ENCODE measurements at regions not wholly inside any gene's neighbourhood (a gene's known extent, or its start where the extent isn't known, plus 50 kb on each side); places are given as distances from the start of the nearest gene placed in this dataset.

DNA sequence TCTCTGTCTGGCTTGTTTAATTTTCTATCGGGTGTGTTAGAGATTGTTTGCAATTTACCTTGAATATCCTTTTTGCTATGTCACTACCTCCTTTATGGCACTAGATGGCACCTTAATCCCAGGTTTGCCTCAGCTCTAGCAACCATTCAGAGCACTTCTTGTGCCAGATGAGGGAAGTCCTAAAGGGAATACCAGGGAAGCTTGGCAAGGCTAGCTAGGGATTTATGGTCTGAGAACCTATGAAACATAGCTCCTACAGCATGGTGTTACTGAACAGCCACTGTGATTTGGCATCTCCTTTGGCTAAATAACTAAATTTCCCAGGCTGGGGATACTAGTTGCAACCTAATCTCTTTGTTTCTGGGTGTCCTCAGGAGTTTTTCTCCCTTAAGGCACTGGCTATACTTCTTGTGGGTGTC is 69.0 kb upstream of the VOPP1 start:
- Mint-ChIP-seq H3K36me3 (no peaks in the 10 kb centered on the region), H3K27me3 (peaks cover 0 to 15% (median 0%) of the 10 kb centered on the region in 3 donors), H3K27ac (no peak overlapping the region), H3K9me3 (peaks cover 0 to 11% (median 6%) of the 10 kb centered on the region in 7 donors), H3K4me1 (peaks cover 0 to 6% (median 4%) of the 10 kb centered on the region in 3 donors), H3K4me3 (no peak overlapping the region)
- DNase-seq: peak; percentile 47
- ATAC-seq (ENCODE audit: low read depth in 2 of 2): peak; percentile 53 to 56

DNA sequence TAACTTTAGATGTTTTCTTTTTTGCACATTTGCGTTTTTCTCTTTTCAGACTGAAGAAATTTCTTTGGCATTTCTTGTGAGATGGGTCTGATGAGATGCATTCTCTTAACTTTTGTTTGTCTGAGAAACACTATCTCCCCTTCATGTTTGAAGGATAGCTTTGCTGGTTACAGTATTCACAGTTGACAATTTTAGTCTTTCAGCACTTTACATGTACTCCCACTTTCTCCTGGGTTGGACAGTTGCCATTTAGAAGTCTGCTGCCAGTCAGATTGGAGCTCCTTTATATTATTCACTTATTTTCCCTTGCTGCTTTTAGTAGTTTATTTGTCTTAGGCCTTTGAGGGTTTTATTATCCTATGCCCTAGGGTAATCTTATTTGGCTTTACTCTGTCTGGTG is 67.3 kb upstream of the VOPP1 start:
- no peak for DNase-seq
- Mint-ChIP-seq H3K27ac (no peak overlapping the region), H3K9me3 (peaks cover 0 to 11% (median 6%) of the 10 kb centered on the region in 7 donors), H3K4me3 (no peak overlapping the region), H3K4me1 (peaks cover 0 to 6% (median 4%) of the 10 kb centered on the region in 3 donors), H3K27me3 (peaks cover 0 to 14% (median 0%) of the 10 kb centered on the region in 3 donors), H3K36me3 (no peaks in the 10 kb centered on the region)
- no peak for ATAC-seq (ENCODE audit: low read depth in 2 of 2)

- Mint-ChIP-seq H3K27me3 (peaks cover 0 to 12% (median 0%) of the 10 kb centered on the region in 3 donors), H3K4me1 (peaks cover 0 to 6% (median 0%) of the 10 kb centered on the region in 3 donors), H3K27ac (no peak overlapping the region), H3K4me3 (no peak overlapping the region), H3K9me3 (peaks cover 0 to 19% (median 4%) of the 10 kb centered on the region in 7 donors), H3K36me3 (no peaks in the 10 kb centered on the region)
- DNase-seq (no peak), ATAC-seq (ENCODE audit: low read depth in 2 of 2) (no peak)
Measured at GRCh38 chr7:55629051-55629677, 56.9 kb upstream of the VOPP1 start.

- no peak overlapping the region for H3K27ac Mint-ChIP-seq
Measured at GRCh38 chr7:55624813-55625212, 52.5 kb upstream of the VOPP1 start.

DNA sequence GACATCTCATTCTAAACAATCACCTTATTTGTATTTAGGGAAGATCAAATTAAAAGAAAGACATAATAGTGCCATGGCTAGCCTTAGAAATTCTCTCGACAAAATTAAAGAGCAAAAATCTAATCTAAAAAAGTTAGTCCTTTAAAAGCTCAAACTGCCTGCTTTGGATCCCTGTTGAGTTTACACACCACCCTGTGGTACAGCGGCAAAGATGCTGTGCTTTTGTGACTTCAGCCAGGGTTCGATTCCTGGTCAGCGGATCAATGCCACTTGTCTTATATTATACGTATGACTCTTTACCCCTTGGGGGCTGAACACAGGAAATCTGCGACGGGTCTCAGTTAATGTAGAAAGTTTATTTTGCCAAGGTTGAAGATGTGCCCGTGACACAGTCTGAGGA is 51.3 kb upstream of the VOPP1 start:
- peaks cover 0 to 3% of the 10 kb centered on the region in 2 donors for H3K36me3 Mint-ChIP-seq
- no peak overlapping the region for H3K27ac Mint-ChIP-seq
- H3K4me1 Mint-ChIP-seq: no peaks in the 10 kb centered on the region
- no peak for DNase-seq
- peaks cover 3 to 9% (median 7%) of the 10 kb centered on the region in 3 donors for H3K27me3 Mint-ChIP-seq
- H3K9me3 Mint-ChIP-seq: peaks cover 1 to 33% (median 16%) of the 10 kb centered on the region in 7 donors
- no peak overlapping the region for H3K4me3 Mint-ChIP-seq
- no peak for ATAC-seq (ENCODE audit: low read depth in 2 of 2)

More at GRCh38 chr7:55624813-55625212, 52.5 kb upstream of the VOPP1 start:
- no peak for DNase-seq
- no peaks in the 10 kb centered on the region for H3K36me3 Mint-ChIP-seq
- H3K9me3 Mint-ChIP-seq: peaks cover 0 to 21% (median 7%) of the 10 kb centered on the region in 7 donors
- peaks cover 0 to 6% (median 0%) of the 10 kb centered on the region in 3 donors for H3K4me1 Mint-ChIP-seq
- no peak overlapping the region for H3K4me3 Mint-ChIP-seq
- H3K27me3 Mint-ChIP-seq: peaks cover 0 to 11% (median 6%) of the 10 kb centered on the region in 3 donors
- ATAC-seq (ENCODE audit: low read depth in 2 of 2): no peak

GRCh38 chr7:55622241-55622640 is 49.9 kb upstream of the VOPP1 start:
- ATAC-seq (ENCODE audit: low read depth in 2 of 2): no peak
- Mint-ChIP-seq H3K4me3 (no peak overlapping the region), H3K36me3 (peaks cover 0 to 10% of the 10 kb centered on the region in 2 donors), H3K4me1 (no peaks in the 10 kb centered on the region), H3K27ac (no peak overlapping the region), H3K9me3 (peaks cover 6 to 39% (median 22%) of the 10 kb centered on the region in 7 donors), H3K27me3 (peaks cover 10 to 15% (median 12%) of the 10 kb centered on the region in 3 donors)
- no peak for DNase-seq
